Subcutaneous abdominal adipose tissue (tissue), 5 donors: ENCODE measurements at regions not wholly inside any gene's neighbourhood (a gene's known extent, or its start where the extent isn't known, plus 50 kb on each side); places are given as distances from the start of the nearest gene placed in this dataset.

Experiments used
- H3K27ac ChIP-seq: one replicate; pipeline ENCODE4 v1.7.0; 2013; ENCODE audit warnings: low read depth, mild to moderate bottlenecking, inconsistent platforms, low read length, moderate library complexity
- H3K27me3 ChIP-seq, 5 donors: one replicate each; pipeline ENCODE4 v1.7.0; 2013; ENCODE audit warnings: low read length in 5 of 5, inconsistent platforms in 1 of 5; ENCODE audit not compliant: control insufficient read depth in 5 of 5, insufficient read depth in 4 of 5
- H3K36me3 ChIP-seq, 5 donors: one replicate each; pipeline ENCODE4 v1.7.0; 2013; ENCODE audit warnings: low read length in 5 of 5; ENCODE audit not compliant: control insufficient read depth in 5 of 5, insufficient read depth in 5 of 5
- H3K4me1 ChIP-seq, 5 donors: one replicate each; pipeline ENCODE4 v1.7.0; 2013; ENCODE audit warnings: low read length in 5 of 5, mild to moderate bottlenecking in 3 of 5, moderate library complexity in 1 of 5; ENCODE audit not compliant: control insufficient read depth in 5 of 5, insufficient read depth in 5 of 5
- H3K4me3 ChIP-seq, 5 donors: one replicate each; pipeline ENCODE4 v1.7.0; 2013; ENCODE audit warnings: low read length in 5 of 5, low read depth in 1 of 5
- H3K9ac ChIP-seq, 5 donors: one replicate each; pipeline ENCODE4 v1.7.0; 2013; ENCODE audit warnings: low read length in 5 of 5, mild to moderate bottlenecking in 4 of 5, moderate library complexity in 3 of 5
- H3K9me3 ChIP-seq, 5 donors: one replicate each; pipeline ENCODE4 v1.7.0; 2013; ENCODE audit warnings: low read length in 5 of 5; ENCODE audit not compliant: control insufficient read depth in 5 of 5
- donor health status: healthy.
- donor health status: healthy.
- donor health status: healthy.
- donor health status: healthy.
- donor health status: healthy.

- peaks cover 0 to 4% (median 0%) of the 10 kb centered on the region in 5 donors for H3K27me3 ChIP-seq
- H3K4me3 ChIP-seq, result no peak overlapping the region
- no peaks in the 10 kb centered on the region for H3K36me3 ChIP-seq
- no peak overlapping the region for H3K27ac ChIP-seq
- no peaks in the 10 kb centered on the region for H3K4me1 ChIP-seq
- peaks cover 3 to 11% (median 8%) of the 10 kb centered on the region in 5 donors for H3K9me3 ChIP-seq
- H3K9ac ChIP-seq, result no peak overlapping the region
These were observed 202.1 kb downstream of the IRX2 start for GRCh38 chr5:2549354-2549753.

DNA sequence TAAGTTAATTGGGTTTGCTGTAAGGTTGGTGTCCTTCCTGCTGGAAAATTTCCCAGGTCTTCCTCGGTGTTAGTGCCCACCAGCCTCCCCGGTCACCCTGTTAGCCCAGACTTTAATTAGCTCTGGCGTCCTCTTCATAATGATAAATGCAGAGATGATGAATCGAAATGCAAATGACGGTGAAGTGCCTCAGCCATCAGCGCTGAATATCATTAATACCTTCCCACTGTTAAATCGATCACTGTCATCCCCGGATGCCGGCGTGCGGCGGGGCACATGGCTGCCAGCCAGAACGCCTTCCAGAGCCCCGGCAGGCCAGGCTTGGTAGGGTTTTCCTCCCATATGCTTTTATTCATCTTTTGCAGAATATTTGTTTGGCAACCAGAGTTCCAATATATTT is 204.5 kb downstream of the IRX2 start:
- no peak overlapping the region for H3K4me3 ChIP-seq
- H3K27me3 ChIP-seq, result peaks cover 0 to 4% (median 0%) of the 10 kb centered on the region in 5 donors
- H3K27ac ChIP-seq, result no peak overlapping the region
- no peak overlapping the region for H3K9ac ChIP-seq
- peaks cover 0 to 4% (median 0%) of the 10 kb centered on the region in 5 donors for H3K9me3 ChIP-seq
- no peaks in the 10 kb centered on the region for H3K36me3 ChIP-seq
- no peaks in the 10 kb centered on the region for H3K4me1 ChIP-seq

DNA sequence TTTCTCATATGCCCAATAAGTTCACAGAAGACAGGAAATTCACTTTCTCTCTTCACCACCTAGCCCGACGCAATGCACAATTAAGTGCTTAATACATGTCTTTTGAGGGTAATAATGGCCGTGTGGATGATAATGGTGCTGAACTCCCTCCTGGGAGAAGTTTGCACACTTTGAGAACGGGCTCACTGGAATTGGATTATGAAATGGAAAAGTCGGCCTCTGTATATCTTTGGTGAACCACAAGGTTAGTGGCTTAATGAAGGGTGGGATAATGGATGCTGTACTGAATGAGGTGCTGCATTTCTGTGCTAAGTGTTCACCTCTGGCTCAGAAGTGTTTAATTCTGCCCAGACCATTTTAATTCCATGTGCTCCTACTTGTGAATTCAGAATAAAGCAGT is 207.5 kb downstream of the IRX2 start:
- Histone ChIP-seq H3K4me3 (no peak overlapping the region), H3K27ac (no peak overlapping the region), H3K27me3 (peaks cover 0 to 2% (median 0%) of the 10 kb centered on the region in 5 donors), H3K36me3 (no peaks in the 10 kb centered on the region), H3K9ac (no peak overlapping the region), H3K9me3 (peaks cover 0 to 8% (median 0%) of the 10 kb centered on the region in 5 donors), H3K4me1 (no peaks in the 10 kb centered on the region)

- Histone ChIP-seq H3K27me3 (peaks cover 0 to 2% (median 0%) of the 10 kb centered on the region in 5 donors), H3K36me3 (no peaks in the 10 kb centered on the region), H3K27ac (no peak overlapping the region), H3K4me3 (no peak overlapping the region), H3K9ac (no peak overlapping the region), H3K4me1 (no peaks in the 10 kb centered on the region), H3K9me3 (peaks cover 0 to 7% (median 0%) of the 10 kb centered on the region in 5 donors)
These were observed 208.7 kb downstream of the IRX2 start for GRCh38 chr5:2542821-2543220.

- Histone ChIP-seq H3K27me3 (peaks cover 0 to 2% (median 0%) of the 10 kb centered on the region in 5 donors), H3K4me1 (no peaks in the 10 kb centered on the region), H3K9me3 (peaks cover 0 to 7% (median 0%) of the 10 kb centered on the region in 5 donors), H3K4me3 (no peak overlapping the region), H3K36me3 (no peaks in the 10 kb centered on the region), H3K27ac (no peak overlapping the region), H3K9ac (no peak overlapping the region)
These were observed 209.5 kb downstream of the IRX2 start for GRCh38 chr5:2542026-2542425.

DNA sequence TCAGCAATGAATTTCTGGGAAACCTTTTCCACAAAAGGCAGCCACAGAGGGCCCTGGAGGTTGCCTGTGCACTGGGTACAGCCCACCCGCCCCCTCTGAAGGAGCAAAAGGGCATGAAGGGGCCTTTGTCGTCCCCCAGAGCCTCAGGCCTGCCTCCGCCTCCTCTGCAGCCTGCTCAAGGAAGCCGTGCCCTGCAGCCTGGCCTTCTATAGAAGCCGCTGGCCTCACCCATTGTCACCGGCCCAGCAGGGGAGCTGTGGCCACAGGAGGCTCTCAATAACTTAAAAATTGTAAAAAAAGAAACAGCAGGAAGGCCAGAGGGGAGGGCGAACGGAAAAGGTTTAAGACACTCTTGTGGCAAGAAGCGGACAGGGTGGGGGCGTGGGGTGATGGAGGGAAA is 213.3 kb downstream of the IRX2 start:
- Histone ChIP-seq H3K4me1 (no peaks in the 10 kb centered on the region), H3K36me3 (no peaks in the 10 kb centered on the region), H3K27ac (no peak overlapping the region), H3K4me3 (no peak overlapping the region), H3K9ac (no peak overlapping the region), H3K9me3 (peaks cover 2 to 18% (median 11%) of the 10 kb centered on the region in 5 donors), H3K27me3 (peaks cover 0 to 2% (median 0%) of the 10 kb centered on the region in 5 donors)

- Histone ChIP-seq H3K4me1 (no peaks in the 10 kb centered on the region), H3K36me3 (no peaks in the 10 kb centered on the region), H3K9me3 (peaks cover 2 to 18% (median 11%) of the 10 kb centered on the region in 5 donors), H3K27ac (no peak overlapping the region), H3K9ac (no peak overlapping the region), H3K27me3 (peaks cover 0 to 2% (median 0%) of the 10 kb centered on the region in 5 donors), H3K4me3 (no peak overlapping the region)
These were observed 213.9 kb downstream of the IRX2 start for GRCh38 chr5:2537378-2538145.

DNA sequence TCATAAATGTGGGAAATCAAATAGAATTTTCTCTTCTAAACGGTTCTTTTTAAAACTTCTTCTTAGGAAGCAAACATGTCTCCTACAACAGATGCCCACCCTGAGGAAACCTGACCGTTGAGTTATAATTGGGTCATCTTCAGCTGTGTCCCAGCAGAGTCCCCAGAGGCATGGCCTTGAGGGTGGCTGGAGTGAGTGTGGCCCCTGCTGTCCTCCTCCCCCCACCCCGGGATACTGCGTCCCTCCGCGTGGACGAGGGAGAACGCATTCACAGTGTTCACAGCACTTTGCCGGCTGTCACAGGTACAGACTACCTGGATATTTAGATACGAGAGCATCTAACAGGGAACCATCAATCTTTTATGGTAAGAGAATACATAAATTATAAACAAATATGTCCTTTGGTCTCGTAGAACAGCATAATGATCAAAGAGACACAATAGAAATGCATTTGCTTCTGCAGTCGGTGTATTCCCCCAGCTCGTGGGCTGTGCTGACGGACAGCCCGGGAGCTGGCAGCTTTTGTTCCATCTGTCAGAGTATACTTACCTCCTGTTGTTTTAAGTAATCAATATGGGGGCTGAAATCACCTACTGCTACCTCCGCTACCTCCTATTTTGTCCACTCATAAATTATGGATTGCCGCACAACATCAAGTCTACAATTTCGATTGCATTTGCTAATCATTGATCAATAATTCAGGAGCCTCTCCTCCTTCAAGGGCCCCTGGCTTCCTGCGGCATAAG is 214.7 kb downstream of the IRX2 start:
- Histone ChIP-seq H3K27me3 (peaks cover 0 to 2% (median 0%) of the 10 kb centered on the region in 5 donors), H3K4me3 (no peak overlapping the region), H3K9ac (no peak overlapping the region), H3K4me1 (no peaks in the 10 kb centered on the region), H3K9me3 (peaks cover 2 to 18% (median 11%) of the 10 kb centered on the region in 5 donors), H3K36me3 (no peaks in the 10 kb centered on the region), H3K27ac (no peak overlapping the region)

DNA sequence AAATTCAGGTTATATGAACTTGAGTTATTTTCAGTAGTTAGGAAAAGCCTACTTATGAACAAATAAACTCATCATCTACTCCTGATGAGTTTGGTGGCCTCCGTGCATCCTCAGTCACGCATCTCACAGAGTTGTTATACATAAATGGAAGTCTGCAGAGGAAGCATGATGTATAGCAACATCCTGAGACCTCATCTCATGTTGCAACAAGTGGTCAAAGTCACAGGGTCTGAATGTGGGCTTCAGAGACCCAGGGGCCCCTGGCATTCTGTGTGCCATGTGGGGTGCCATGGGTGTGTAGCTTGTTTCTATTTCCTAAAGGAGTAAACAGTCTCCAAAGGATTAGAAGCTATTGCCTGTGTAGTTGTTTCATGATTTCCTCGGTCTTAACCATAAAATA is 216.5 kb downstream of the IRX2 start:
- Histone ChIP-seq H3K9me3 (peaks cover 2 to 18% (median 11%) of the 10 kb centered on the region in 5 donors), H3K4me1 (no peaks in the 10 kb centered on the region), H3K9ac (no peak overlapping the region), H3K27ac (no peak overlapping the region), H3K27me3 (peaks cover 0 to 4% (median 0%) of the 10 kb centered on the region in 5 donors), H3K36me3 (no peaks in the 10 kb centered on the region), H3K4me3 (no peak overlapping the region)

- H3K4me1 ChIP-seq, result no peaks in the 10 kb centered on the region
- H3K4me3 ChIP-seq, result no peak overlapping the region
- peaks cover 2 to 18% (median 11%) of the 10 kb centered on the region in 5 donors for H3K9me3 ChIP-seq
- no peaks in the 10 kb centered on the region for H3K36me3 ChIP-seq
- H3K27ac ChIP-seq, result no peak overlapping the region
- peaks cover 0 to 4% (median 0%) of the 10 kb centered on the region in 5 donors for H3K27me3 ChIP-seq
- H3K9ac ChIP-seq, result no peak overlapping the region
These were observed 217.2 kb downstream of the IRX2 start for GRCh38 chr5:2534251-2534650.
